Testis (tissue), 2 donors: ENCODE measurements at regions not wholly inside any gene's neighbourhood (a gene's known extent, or its start where the extent isn't known, plus 50 kb on each side); places are given as distances from the start of the nearest gene placed in this dataset.

Experiments
- DNase-seq: peaks from one replicate; pipeline ENCODE4 v3.0.0-alpha.2; 2019
- H3K27ac ChIP-seq, 2 donors: fragments of 200-600 bp; sonication (generic); one replicate each; pipeline ENCODE4 v1.5.1; 2019
- H3K27me3 ChIP-seq: fragments of 200-600 bp; sonication (generic); one replicate; pipeline ENCODE4 v1.5.1; 2019
- H3K36me3 ChIP-seq: fragments of 200-600 bp; sonication (generic); one replicate; pipeline ENCODE4 v1.5.1; 2017; ENCODE audit warnings: low read depth; ENCODE audit errors: missing control alignments
- H3K4me1 ChIP-seq: fragments of 200-600 bp; sonication (generic); one replicate; pipeline ENCODE4 v1.5.1; 2019
- H3K4me3 ChIP-seq, 2 donors: fragments of 200-600 bp; sonication (generic); one replicate each; pipeline ENCODE4 v1.5.1; 2017 to 2019
- H3K9me3 ChIP-seq: fragments of 200-600 bp; sonication (generic); one replicate; pipeline ENCODE4 v1.5.1; 2017
- POLR2A ChIP-seq: fragments of 450-650 bp; IDR thresholded peaks from one replicate; pipeline ENCODE4 v1.6.1; 2017; ENCODE audit warnings: antibody characterized with exemption, mild to moderate bottlenecking, moderate library complexity
- WGBS, 2 donors: methylation state at CpG; one replicate each; pipeline ENCODE4 v1.1.5; 2018; 5-methylcytosine and 5-hydroxymethylcytosine counted together
- intact Hi-C: fragments of 100-400 bp; cut with DNase I; formaldehyde crosslinking; loops from one replicate; pipeline ENCODE4 v1.15.1; 2023; ENCODE audit warnings: low total_unique reads
- TF ChIP-seq, protein P1 (sequence below), 3 experiments: fragments of 450-650 bp in 2 of 3; fragments of 200-600 bp in 1 of 3; sonication (generic) in 1 of 3; IDR thresholded peaks; one replicate each; pipeline ENCODE4 v1.5.1; 2016 to 2019; ENCODE audit warnings: antibody characterized with exemption in 3 of 3, mild to moderate bottlenecking in 2 of 3, moderate library complexity in 1 of 3

DNA sequence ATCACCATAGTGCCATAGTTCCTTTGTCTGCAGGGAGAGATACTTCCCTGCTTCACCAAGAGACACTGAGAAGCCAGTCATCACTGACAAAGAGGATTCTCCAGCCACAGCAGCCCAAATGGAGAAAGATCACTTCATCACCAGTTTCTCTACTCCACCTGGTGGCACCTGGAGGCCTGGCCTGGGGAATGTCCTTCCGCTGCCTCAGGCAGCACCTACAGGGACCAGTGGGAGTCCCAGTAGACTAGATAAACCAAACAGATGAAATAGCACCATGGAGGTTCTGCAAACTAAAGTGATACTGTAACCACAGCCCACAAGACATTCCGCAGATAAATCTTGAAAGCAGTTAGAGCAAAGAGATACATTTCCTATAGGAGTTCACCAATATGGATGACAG, 266.5 kb downstream of the C6orf118 start:
- Histone ChIP-seq H3K36me3 (no peaks in the 10 kb centered on the region), H3K27me3 (no peaks in the 10 kb centered on the region), H3K4me3 (no peak overlapping the region), H3K27ac (no peak overlapping the region), H3K9me3 (no peaks in the 10 kb centered on the region), H3K4me1 (no peaks in the 10 kb centered on the region)
- intact Hi-C loops = no loop called here
- WGBS, 2 donors = 54 to 58% methylated on average over 2 of the region's 2 CpGs
- TF ChIP-seq, protein P1, sequence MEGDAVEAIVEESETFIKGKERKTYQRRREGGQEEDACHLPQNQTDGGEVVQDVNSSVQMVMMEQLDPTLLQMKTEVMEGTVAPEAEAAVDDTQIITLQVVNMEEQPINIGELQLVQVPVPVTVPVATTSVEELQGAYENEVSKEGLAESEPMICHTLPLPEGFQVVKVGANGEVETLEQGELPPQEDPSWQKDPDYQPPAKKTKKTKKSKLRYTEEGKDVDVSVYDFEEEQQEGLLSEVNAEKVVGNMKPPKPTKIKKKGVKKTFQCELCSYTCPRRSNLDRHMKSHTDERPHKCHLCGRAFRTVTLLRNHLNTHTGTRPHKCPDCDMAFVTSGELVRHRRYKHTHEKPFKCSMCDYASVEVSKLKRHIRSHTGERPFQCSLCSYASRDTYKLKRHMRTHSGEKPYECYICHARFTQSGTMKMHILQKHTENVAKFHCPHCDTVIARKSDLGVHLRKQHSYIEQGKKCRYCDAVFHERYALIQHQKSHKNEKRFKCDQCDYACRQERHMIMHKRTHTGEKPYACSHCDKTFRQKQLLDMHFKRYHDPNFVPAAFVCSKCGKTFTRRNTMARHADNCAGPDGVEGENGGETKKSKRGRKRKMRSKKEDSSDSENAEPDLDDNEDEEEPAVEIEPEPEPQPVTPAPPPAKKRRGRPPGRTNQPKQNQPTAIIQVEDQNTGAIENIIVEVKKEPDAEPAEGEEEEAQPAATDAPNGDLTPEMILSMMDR (IDR thresholded peaks at IDR 0.05) = no peak
- TF ChIP-seq POLR2A = no peak
- no peak for DNase-seq

DNA sequence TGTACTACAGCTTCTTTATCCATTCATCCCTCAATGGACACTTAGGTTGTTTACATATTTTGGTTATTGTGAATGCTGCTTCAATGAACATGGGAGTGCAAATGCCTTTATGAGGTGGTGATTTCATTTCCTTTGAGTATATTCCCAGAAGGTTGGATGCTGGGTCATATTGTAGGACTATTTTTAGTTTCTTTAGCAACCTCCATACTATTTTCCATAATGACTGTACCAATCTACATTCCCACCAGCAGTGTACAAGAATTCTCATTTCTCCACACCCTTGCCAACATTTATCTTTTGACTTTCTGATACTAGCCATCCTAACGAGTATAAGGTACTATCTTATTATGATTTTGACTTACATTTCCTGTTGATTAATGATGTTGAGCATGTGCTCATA, 269.0 kb downstream of the C6orf118 start:
- Histone ChIP-seq H3K27me3 (no peaks in the 10 kb centered on the region), H3K27ac (no peak overlapping the region), H3K36me3 (no peaks in the 10 kb centered on the region), H3K9me3 (no peaks in the 10 kb centered on the region), H3K4me1 (no peaks in the 10 kb centered on the region), H3K4me3 (no peak overlapping the region)
- no peak for DNase-seq
- TF ChIP-seq POLR2A = no peak
- TF ChIP-seq, protein P1 (IDR thresholded peaks at IDR 0.05) = no peak
- WGBS, 2 donors = 54% methylated on average over 1 of the region's 1 CpG
- intact Hi-C loops = no loop called here

DNA sequence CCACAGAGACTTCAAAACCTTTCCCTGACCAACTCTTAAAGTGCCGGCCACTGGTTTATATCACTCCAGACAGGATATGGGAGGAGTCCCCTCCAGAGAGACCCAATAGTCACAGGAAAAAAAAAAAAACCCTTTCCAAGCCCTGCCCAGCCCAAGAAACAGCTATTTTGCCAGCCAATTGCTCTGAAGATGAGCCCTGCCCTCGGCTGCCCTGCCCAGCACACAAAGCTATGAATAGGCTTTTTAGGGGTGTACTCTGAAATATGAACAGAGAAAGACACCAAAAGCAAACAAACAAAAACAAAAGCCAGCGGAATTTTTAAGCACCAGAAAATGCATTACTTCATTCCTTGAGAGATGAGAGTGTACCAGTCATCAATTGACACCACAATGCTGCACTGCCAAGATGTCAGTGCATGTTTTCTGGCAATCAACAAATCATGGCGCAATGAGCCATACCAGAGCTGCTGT, 275.1 kb downstream of the C6orf118 start:
- intact Hi-C loops = no loop called here

DNA sequence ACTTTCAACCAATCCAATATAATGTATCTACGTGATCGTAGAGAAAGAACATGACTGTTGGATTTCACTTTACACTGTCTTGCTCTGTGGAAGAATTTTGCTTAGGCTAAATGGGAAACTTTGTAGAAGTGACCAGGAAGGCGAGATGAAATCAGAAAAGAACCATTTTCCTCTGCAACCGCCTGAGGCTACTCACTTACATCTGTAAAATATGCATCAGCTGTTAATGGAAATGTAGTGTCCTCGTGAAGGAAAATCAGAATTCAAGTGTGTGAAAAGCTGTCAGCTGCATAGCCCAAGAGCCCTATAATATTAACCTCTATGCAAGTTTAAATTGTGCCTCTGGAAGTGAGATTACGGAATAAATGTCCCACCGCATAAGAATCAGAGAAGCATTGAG, 277.9 kb downstream of the C6orf118 start:
- no peak for DNase-seq
- TF ChIP-seq, protein P1 (IDR thresholded peaks at IDR 0.05) = no peak
- TF ChIP-seq POLR2A = no peak
- Histone ChIP-seq H3K4me3 (no peak overlapping the region), H3K36me3 (no peaks in the 10 kb centered on the region), H3K9me3 (no peaks in the 10 kb centered on the region), H3K4me1 (no peaks in the 10 kb centered on the region), H3K27me3 (no peaks in the 10 kb centered on the region), H3K27ac (no peak overlapping the region)
- intact Hi-C loops = no loop called here
- WGBS, 2 donors = 82 to 88% methylated on average over 7 of the region's 7 CpGs

More for the DNA sequence above, 275.1 kb downstream of the C6orf118 start:
- Histone ChIP-seq H3K4me1 (no peaks in the 10 kb centered on the region), H3K27me3 (no peaks in the 10 kb centered on the region), H3K36me3 (no peaks in the 10 kb centered on the region), H3K4me3 (no peak overlapping the region), H3K27ac (no peak overlapping the region), H3K9me3 (no peaks in the 10 kb centered on the region)
- TF ChIP-seq, protein P1 (IDR thresholded peaks at IDR 0.05) = no peak
- TF ChIP-seq POLR2A = no peak
- WGBS, 2 donors = 72 to 79% methylated on average over 4 of the region's 4 CpGs
- DNase-seq = no peak

DNA sequence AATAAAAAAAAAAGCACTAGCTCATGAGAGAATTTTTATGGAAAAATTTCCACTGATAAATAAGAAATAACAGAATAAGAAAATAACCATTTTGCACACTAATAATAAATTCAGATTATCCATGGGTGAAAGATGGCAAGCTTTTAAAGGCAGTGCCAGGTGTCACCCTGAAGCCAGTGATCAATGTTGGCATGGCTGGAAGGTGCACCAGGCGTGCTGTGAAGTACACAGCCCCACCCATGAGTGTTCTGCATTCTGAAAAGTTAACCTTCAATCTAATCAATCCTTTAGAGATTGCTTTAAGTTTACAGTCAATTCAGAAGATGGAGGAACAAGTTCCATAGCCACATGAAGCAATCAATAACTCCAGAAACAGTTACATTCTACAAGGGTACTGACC, 284.4 kb downstream of the C6orf118 start:
- TF ChIP-seq, protein P1 (IDR thresholded peaks at IDR 0.05) = no peak
- no peak for TF ChIP-seq POLR2A
- Histone ChIP-seq H3K36me3 (no peaks in the 10 kb centered on the region), H3K27me3 (no peaks in the 10 kb centered on the region), H3K4me1 (no peaks in the 10 kb centered on the region), H3K9me3 (no peaks in the 10 kb centered on the region), H3K4me3 (no peak overlapping the region), H3K27ac (no peak overlapping the region)
- intact Hi-C loops = no loop called here
- WGBS, 2 donors = 71 to 81% methylated on average over 1 of the region's 1 CpG
- DNase-seq = no peak
